IMR-90 (cell line): ENCODE measurements at regions not wholly inside any gene's neighbourhood (a gene's known extent, or its start where the extent isn't known, plus 50 kb on each side); places are given as distances from the start of the nearest gene placed in this dataset.

Source experiments
- ATAC-seq: fragments of 200-7000 bp; cut with Tn5 transposase; 2 replicates; pipeline ENCODE4 v1.9.1; 2020; ENCODE audit warnings: low read depth, mild to moderate bottlenecking, moderate library complexity
- BruUV-seq: library from RNA; stranded (reverse); fragments of 400-500 nt; replicated peaks from 2 replicates; lab custom pipeline; 2021; lab: Mats Ljungman, UMichigan
- CTCF ChIA-PET: fragments of 300-600 bp; formaldehyde crosslinking; extraction: SDS; loops from one replicate; lab custom pipeline; 2021; ENCODE audit warnings: antibody characterized with exemption; lab: Yijun Ruan, JAX
- POLR2A ChIA-PET: fragments of 300-600 bp; sonication (Branson Sonifier 250); formaldehyde crosslinking; loops from one replicate; lab custom pipeline; 2022; ENCODE audit warnings: antibody characterized with exemption; ENCODE audit not compliant: unreplicated experiment; lab: Charles Lee
- DNase-seq: peaks from one replicate; pipeline ENCODE4 v3.0.0; 2013
- H2AFZ ChIP-seq: replicated peaks from 2 replicates; pipeline ENCODE3; 2013; ENCODE audit warnings: low read length, mild to moderate bottlenecking; ENCODE audit not compliant: poor library complexity
- H2AK5ac ChIP-seq: 2 replicates; pipeline ENCODE4 v1.6.1; 2013; ENCODE audit warnings: low read depth, low read length, inconsistent platforms
- H2AK9ac ChIP-seq: replicated peaks from 2 replicates; pipeline ENCODE3; 2013; ENCODE audit warnings: mild to moderate bottlenecking, low read depth, low read length, moderate library complexity; ENCODE audit not compliant: poor library complexity
- H2BK120ac ChIP-seq: 2 replicates; pipeline ENCODE4 v1.6.1; 2013; ENCODE audit warnings: low read depth, low read length, inconsistent platforms
- H2BK15ac ChIP-seq: 3 replicates; pipeline ENCODE4 v1.6.1; 2013; ENCODE audit warnings: low read depth, low read length, inconsistent platforms
- H2BK20ac ChIP-seq: 2 replicates; pipeline ENCODE4 v1.6.1; 2013; ENCODE audit warnings: low read depth, mild to moderate bottlenecking, inconsistent platforms, low read length, moderate library complexity
- H2BK5ac ChIP-seq: 2 replicates; pipeline ENCODE4 v1.6.1; 2013; ENCODE audit warnings: mild to moderate bottlenecking, low read depth, low read length, inconsistent platforms; ENCODE audit not compliant: poor library complexity, severe bottlenecking
- H3K14ac ChIP-seq: replicated peaks from 2 replicates; pipeline ENCODE4 v1.6.1; 2013; ENCODE audit warnings: low read depth, low read length, inconsistent platforms
- H3K18ac ChIP-seq: 2 replicates; pipeline ENCODE4 v1.6.1; 2013; ENCODE audit warnings: low read depth, low read length, control low read depth
- H3K23ac ChIP-seq: 2 replicates; pipeline ENCODE4 v1.6.1; 2013; ENCODE audit warnings: low read depth, low read length, inconsistent platforms
- H3K27ac ChIP-seq: 2 replicates; pipeline ENCODE4 v1.5.1; 2013; ENCODE audit warnings: mild to moderate bottlenecking, control low read depth, low read length; ENCODE audit not compliant: insufficient read depth
- H3K27me3 ChIP-seq: 2 replicates; pipeline ENCODE4 v1.6.1; 2013; ENCODE audit warnings: low read length; ENCODE audit not compliant: control insufficient read depth, insufficient read depth
- H3K36me3 ChIP-seq: 2 replicates; pipeline ENCODE4 v1.6.1; 2013; ENCODE audit warnings: low read length, mixed read lengths; ENCODE audit not compliant: control insufficient read depth, insufficient read depth
- H3K4ac ChIP-seq: 2 replicates; pipeline ENCODE4 v1.6.1; 2013; ENCODE audit warnings: low read depth, low read length, inconsistent platforms
- H3K4me1 ChIP-seq: 2 replicates; pipeline ENCODE4 v1.6.1; 2013; ENCODE audit warnings: low read length, mixed read lengths; ENCODE audit not compliant: control insufficient read depth, insufficient read depth
- H3K4me2 ChIP-seq: 2 replicates; pipeline ENCODE4 v1.6.1; 2013; ENCODE audit warnings: low read depth, mild to moderate bottlenecking, control low read depth, low read length, moderate library complexity
- H3K4me3 ChIP-seq: 2 replicates; pipeline ENCODE4 v1.5.1; 2013; ENCODE audit warnings: low read depth, mild to moderate bottlenecking, control low read depth, low read length, moderate library complexity; ENCODE audit not compliant: insufficient read depth
- H3K56ac ChIP-seq: 2 replicates; pipeline ENCODE4 v1.6.1; 2013; ENCODE audit warnings: low read length, inconsistent platforms; ENCODE audit not compliant: insufficient read depth; ENCODE audit errors: extremely low read depth
- H3K79me1 ChIP-seq, 2 experiments: 2 replicates each; pipeline ENCODE4 v1.6.1; 2013; ENCODE audit warnings: low read length in 2 of 2, inconsistent platforms in 1 of 2, low read depth in 1 of 2
- H3K9ac ChIP-seq: 2 replicates; pipeline ENCODE4 v1.6.1; 2013; ENCODE audit warnings: low read depth, low read length, control low read depth
- H3K9me1 ChIP-seq: 2 replicates; pipeline ENCODE4 v1.6.1; 2013; ENCODE audit warnings: low read length, inconsistent platforms; ENCODE audit not compliant: insufficient read depth
- H3K9me3 ChIP-seq: 2 replicates; pipeline ENCODE4 v1.6.1; 2013; ENCODE audit warnings: low read length; ENCODE audit not compliant: control insufficient read depth, insufficient read depth
- H4K20me1 ChIP-seq: 2 replicates; pipeline ENCODE4 v1.6.1; 2013; ENCODE audit warnings: low read length, inconsistent platforms; ENCODE audit not compliant: insufficient read depth
- H4K5ac ChIP-seq: 2 replicates; pipeline ENCODE4 v1.6.1; 2013; ENCODE audit warnings: mild to moderate bottlenecking, low read depth, low read length, control low read depth
- H4K8ac ChIP-seq, 2 experiments: 2 replicates each; pipeline ENCODE4 v1.6.1; 2013; ENCODE audit warnings: low read depth in 2 of 2, low read length in 2 of 2, control low read depth in 1 of 2, inconsistent platforms in 1 of 2
- H4K91ac ChIP-seq: 2 replicates; pipeline ENCODE4 v1.6.1; 2013; ENCODE audit warnings: low read depth, low read length, inconsistent platforms; ENCODE audit not compliant: insufficient read depth
- BHLHE40 ChIP-seq: fragments of 150-350 bp; IDR thresholded peaks from 2 replicates; pipeline ENCODE4 v1.6.1; 2016; ENCODE audit warnings: mild to moderate bottlenecking, low read depth, low read length
- CHD1 ChIP-seq: IDR thresholded peaks from 2 replicates; pipeline ENCODE4 v1.6.1; 2012; ENCODE audit warnings: low read depth, low read length, improper control_type of control experiment
- CTCF ChIP-seq: conservative IDR thresholded peaks from 2 replicates; pipeline ENCODE4 v1.5.1; 2012; ENCODE audit warnings: mild to moderate bottlenecking, low read depth, low read length, improper control_type of control experiment
- FOS ChIP-seq: fragments of 150-350 bp; IDR thresholded peaks from 2 replicates; pipeline ENCODE4 v1.6.1; 2016; ENCODE audit warnings: low read depth, low read length
- MAFK ChIP-seq: IDR thresholded peaks from 2 replicates; pipeline ENCODE4 v1.6.1; 2012; ENCODE audit warnings: low read depth, low read length, improper control_type of control experiment
- MXI1 ChIP-seq: IDR thresholded peaks from 2 replicates; pipeline ENCODE4 v1.6.1; 2012; ENCODE audit warnings: low read depth, mild to moderate bottlenecking, low read length, moderate library complexity, borderline replicate concordance
- NFE2L2 ChIP-seq: fragments of 150-350 bp; IDR thresholded peaks from 2 replicates; pipeline ENCODE4 v1.6.1; 2016; ENCODE audit warnings: low read depth, mild to moderate bottlenecking, low read length
- POLR2A ChIP-seq: IDR thresholded peaks from 2 replicates; pipeline ENCODE4 v1.6.1; 2012; ENCODE audit warnings: mild to moderate bottlenecking, low read depth, low read length
- RAD21 ChIP-seq: IDR thresholded peaks from 2 replicates; pipeline ENCODE4 v1.6.1; 2012; ENCODE audit warnings: low read length, improper control_type of control experiment
- RCOR1 ChIP-seq: IDR thresholded peaks from 2 replicates; pipeline ENCODE4 v1.6.1; 2012; ENCODE audit warnings: mild to moderate bottlenecking, low read length, improper control_type of control experiment; ENCODE audit not compliant: insufficient replicate concordance
- RFX5 ChIP-seq: IDR thresholded peaks from 2 replicates; pipeline ENCODE4 v1.8.0; 2012; ENCODE audit warnings: low read depth, mild to moderate bottlenecking, low read length, moderate library complexity
- SMC3 ChIP-seq: fragments of 150-350 bp; IDR thresholded peaks from 2 replicates; pipeline ENCODE4 v1.6.1; 2016; ENCODE audit warnings: low read depth, mild to moderate bottlenecking, antibody characterized with exemption, low read length, moderate library complexity
- USF2 ChIP-seq: fragments of 150-350 bp; IDR thresholded peaks from 2 replicates; pipeline ENCODE4 v1.6.1; 2017; ENCODE audit warnings: mild to moderate bottlenecking, antibody characterized with exemption, low read length, low read depth
- WGBS, 2 experiments: methylation state at CpG; one replicate each; pipeline versions ENCODE4 v1.1.5 to v1.1.7; 2013; ENCODE audit warnings: missing lambda C conversion rate in 2 of 2; ENCODE audit not compliant: insufficient read length in 1 of 2; ENCODE audit errors: extremely low coverage in 2 of 2; 5-methylcytosine and 5-hydroxymethylcytosine counted together
- dilution Hi-C: fragments of 300-500 bp; cut with HindIII; formaldehyde crosslinking; loops from one replicate; pipeline ENCODE4 v1.14.3; 2018; ENCODE audit warnings: low sequenced_read_pairs; ENCODE audit not compliant: unreplicated experiment
- in situ Hi-C: fragments of 300-500 bp; cut with MboI; formaldehyde crosslinking; loops from 3 replicates; pipeline ENCODE4 v1.14.3; 2019; ENCODE audit warnings: low sequenced_read_pairs, inconsistent platforms, mixed read lengths
- intact Hi-C: fragments of 100-400 bp; cut with micrococcal nuclease; formaldehyde crosslinking; loops from 2 replicates; pipeline ENCODE4 v1.10.0; 2022

DNA sequence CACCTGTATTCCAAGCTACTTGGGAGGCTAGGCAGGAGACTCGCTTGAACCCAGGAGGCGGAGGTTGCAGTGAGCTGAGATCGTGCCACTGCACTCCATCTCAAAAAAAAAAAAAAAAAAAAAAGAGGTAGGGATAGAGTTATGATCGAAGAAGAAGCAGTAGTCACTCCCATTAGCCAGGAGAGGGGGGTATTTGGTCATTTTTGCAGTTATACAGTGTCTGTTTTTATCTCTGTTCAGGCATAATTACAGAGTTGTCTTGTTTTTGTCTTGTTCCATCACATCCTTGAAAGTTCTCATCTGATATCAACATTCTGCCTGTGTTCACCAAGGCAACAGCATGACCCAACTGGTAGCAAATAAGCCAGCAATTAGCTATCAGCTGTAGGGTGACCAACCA, 98.5 kb upstream of the TMPO start:
- no peaks in the 10 kb centered on the region for H3K9me3 ChIP-seq
- no peak overlapping the region; the same call in 1 of the 2 replicates for H3K23ac ChIP-seq
- peak overlapping the region; percentile 40; the same call in 1 of the 2 replicates for H2BK20ac ChIP-seq
- WGBS, 2 experiments: no CpG with 5 or more reads among the region's 4 CpGs
- H2BK120ac ChIP-seq: no peak overlapping the region
- dilution Hi-C loops (no loop called here), in situ Hi-C loops (loop anchor here (10.0 kb wide), 1 partner anchor 238 kb away; no protein-coding TSS in a partner anchor), intact Hi-C loops (loop anchor here (2.0 to 5.0 kb wide), 2 partner anchors 115 to 228 kb away; partner anchors contain the start of genes APAF1 and IKBIP)
- H3K36me3 ChIP-seq: no peaks in the 10 kb centered on the region
- TF ChIP-seq SMC3: peak; percentile 43
- TF ChIP-seq RCOR1: no peak
- TF ChIP-seq USF2: no peak
- no peak for TF ChIP-seq MAFK
- no peak for TF ChIP-seq BHLHE40
- TF ChIP-seq RFX5: no peak
- no peak for TF ChIP-seq NFE2L2
- TF ChIP-seq POLR2A: no peak
- no peak for TF ChIP-seq FOS
- TF ChIP-seq CTCF: peak; percentile 52
- TF ChIP-seq RAD21: peak; percentile 60
- TF ChIP-seq MXI1: no peak
- TF ChIP-seq CHD1: no peak
- no peak overlapping the region for H3K18ac ChIP-seq
- CTCF ChIA-PET: interaction anchor here (0.6 to 1.0 kb wide), 5 partner anchors 13 to 579 kb away, joined by 3 to 7 read pairs (median 3); no protein-coding TSS in a partner anchor
- H2AK9ac ChIP-seq: no peak overlapping the region
- H4K20me1 ChIP-seq: 0 out of 2 replicates have a peak, but pooled peaks cover 4% of the 10 kb centered on the region
- no peak overlapping the region for H3K27ac ChIP-seq
- no peak overlapping the region for H3K4me2 ChIP-seq
- no peaks in the 10 kb centered on the region; the same call in 1 of the 2 replicates for H3K27me3 ChIP-seq
- no peak overlapping the region for H3K14ac ChIP-seq
- POLR2A ChIA-PET: no interaction called here
- H2BK15ac ChIP-seq: peak overlapping the region; percentile 85; the same call in 1 of the 3 replicates
- peaks cover 12% of the 10 kb centered on the region for H3K9me1 ChIP-seq
- no peak overlapping the region for H2AK5ac ChIP-seq
- no peak overlapping the region for H4K91ac ChIP-seq
- H3K4me3 ChIP-seq: no peak overlapping the region
- H2AFZ ChIP-seq: peak overlapping the region; percentile 66
- H4K5ac ChIP-seq: peak overlapping the region; percentile 46; the same call in 1 of the 2 replicates
- H2BK5ac ChIP-seq: no peak overlapping the region
- peak; percentile 57 for DNase-seq
- H3K79me1 ChIP-seq: no peaks in the 10 kb centered on the region
- H4K8ac ChIP-seq: no peak overlapping the region
- no TSS peak for BruUV-seq
- H3K4ac ChIP-seq: peak overlapping the region; percentile 35; the same call in 1 of the 2 replicates
- no peak overlapping the region for H3K56ac ChIP-seq
- H3K4me1 ChIP-seq: peaks cover 11% of the 10 kb centered on the region
- no peak overlapping the region for H3K9ac ChIP-seq
- no peak for ATAC-seq
